ENCODE measurements at regions not wholly inside any gene's neighbourhood (a gene's known extent, or its start where the extent isn't known, plus 50 kb on each side); places are given as distances from the start of the nearest gene placed in this dataset.

DNA sequence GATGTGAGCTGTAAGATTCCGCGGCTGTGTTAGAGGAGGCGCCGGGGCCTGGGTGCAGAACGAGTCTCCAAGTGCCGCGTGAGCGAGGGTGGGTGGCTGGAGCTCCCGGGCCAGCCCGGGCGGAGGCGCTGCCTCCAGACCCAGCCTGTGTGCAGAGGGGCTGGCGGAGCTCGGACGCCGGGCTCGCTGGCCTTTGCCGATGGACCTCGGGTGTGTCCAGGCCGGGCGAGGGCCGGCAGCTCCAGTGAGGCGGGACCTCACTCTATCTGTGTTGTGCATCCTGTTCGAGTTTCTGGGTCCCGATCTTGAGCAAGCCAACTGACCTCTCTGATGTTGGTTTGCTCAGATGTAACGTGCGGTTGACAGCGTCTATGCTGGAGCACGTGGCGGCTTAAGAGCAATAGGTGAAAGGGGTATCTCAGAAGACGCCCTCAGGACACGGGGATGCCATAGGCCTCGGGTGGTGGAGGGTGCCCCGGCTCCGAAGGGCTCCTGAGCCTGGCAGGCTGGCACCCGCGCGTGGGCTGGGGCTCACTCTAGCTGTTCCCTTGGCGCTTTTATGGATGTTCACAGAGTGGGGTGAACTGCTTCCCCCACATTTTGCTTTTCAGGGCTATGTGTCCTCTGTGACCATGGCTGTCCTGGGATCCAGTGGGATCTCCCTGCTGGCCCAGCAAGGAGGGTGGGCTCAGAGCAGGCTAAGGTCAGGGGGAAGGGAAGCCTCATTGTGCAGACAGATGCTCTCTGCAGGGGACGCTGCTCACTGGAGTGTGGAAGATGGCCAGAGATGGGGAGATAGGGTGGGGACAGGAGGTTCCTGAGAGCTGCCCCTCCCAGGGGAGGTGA, 69.8 kb downstream of the MRPL36 start:
- TF ChIP-seq, protein P1, sequence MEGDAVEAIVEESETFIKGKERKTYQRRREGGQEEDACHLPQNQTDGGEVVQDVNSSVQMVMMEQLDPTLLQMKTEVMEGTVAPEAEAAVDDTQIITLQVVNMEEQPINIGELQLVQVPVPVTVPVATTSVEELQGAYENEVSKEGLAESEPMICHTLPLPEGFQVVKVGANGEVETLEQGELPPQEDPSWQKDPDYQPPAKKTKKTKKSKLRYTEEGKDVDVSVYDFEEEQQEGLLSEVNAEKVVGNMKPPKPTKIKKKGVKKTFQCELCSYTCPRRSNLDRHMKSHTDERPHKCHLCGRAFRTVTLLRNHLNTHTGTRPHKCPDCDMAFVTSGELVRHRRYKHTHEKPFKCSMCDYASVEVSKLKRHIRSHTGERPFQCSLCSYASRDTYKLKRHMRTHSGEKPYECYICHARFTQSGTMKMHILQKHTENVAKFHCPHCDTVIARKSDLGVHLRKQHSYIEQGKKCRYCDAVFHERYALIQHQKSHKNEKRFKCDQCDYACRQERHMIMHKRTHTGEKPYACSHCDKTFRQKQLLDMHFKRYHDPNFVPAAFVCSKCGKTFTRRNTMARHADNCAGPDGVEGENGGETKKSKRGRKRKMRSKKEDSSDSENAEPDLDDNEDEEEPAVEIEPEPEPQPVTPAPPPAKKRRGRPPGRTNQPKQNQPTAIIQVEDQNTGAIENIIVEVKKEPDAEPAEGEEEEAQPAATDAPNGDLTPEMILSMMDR (IDR thresholded peaks at IDR 0.05) = no peak
- no peak for TF ChIP-seq TCF7L2 (IDR thresholded peaks at IDR 0.05; ENCODE audit: low read depth, low read length)

All from Panc1 (cell line).